T-cell (primary cell): ENCODE measurements at regions not wholly inside any gene's neighbourhood (a gene's known extent, or its start where the extent isn't known, plus 50 kb on each side); places are given as distances from the start of the nearest gene placed in this dataset.
A peak's percentile ranks its signal among the peaks of the same experiment; 100 is the strongest.

ENCODE experiments used
- ATAC-seq, 4 experiments: fragments of 200-7000 bp in 3 of 4; fragments of 150-1000 bp in 1 of 4; cut with Tn5 transposase; replicated peaks in 1 of 4; 1 replicate in 3 of 4; 2 replicates in 1 of 4; pipeline ENCODE4 v1.10.0; 2021; ENCODE audit warnings: moderate library complexity in 3 of 4, mild to moderate bottlenecking in 2 of 4, moderate number of reproducible peaks in 1 of 4
- CTCF ChIA-PET, 2 donors: fragments of 300-600 bp; sonication (Branson Sonifier 250); formaldehyde crosslinking; loops; one replicate each; lab custom pipeline; 2022; ENCODE audit warnings: antibody characterized with exemption in 2 of 2; lab: Charles Lee
- POLR2A ChIA-PET, 2 donors: fragments of 300-600 bp; sonication (Branson Sonifier 250); formaldehyde crosslinking; loops; one replicate each; lab custom pipeline; 2022; ENCODE audit warnings: antibody characterized with exemption in 2 of 2; lab: Charles Lee
- DNase-seq, 35 experiments: peaks; one replicate each; pipeline versions ENCODE4 v3.0.0 to v3.0.0-alpha.2; 2013 to 2023
- H3K27ac ChIP-seq: one replicate; pipeline ENCODE4 v1.5.1; 2013; ENCODE audit warnings: low read length
- H3K27me3 ChIP-seq, 2 experiments: replicated peaks in 1 of 2; 1 replicate in 1 of 2; 2 replicates in 1 of 2; pipeline versions ENCODE4 v1.6.1 to v1.7.0; 2013; ENCODE audit warnings: low read length in 1 of 2, mixed read lengths in 1 of 2; ENCODE audit not compliant: control insufficient read depth in 2 of 2, insufficient read depth in 2 of 2; ENCODE audit errors: extremely low read depth in 1 of 2
- H3K36me3 ChIP-seq, 2 donors: 1 replicate in 1 of 2; 2 replicates in 1 of 2; pipeline versions ENCODE4 v1.6.1 to v1.7.0; 2013; ENCODE audit warnings: low read length in 1 of 2; ENCODE audit not compliant: control insufficient read depth in 2 of 2, insufficient read depth in 1 of 2; ENCODE audit errors: extremely low read depth in 1 of 2
- H3K4me1 ChIP-seq, 2 experiments: 1 replicate in 1 of 2; 2 replicates in 1 of 2; pipeline versions ENCODE4 v1.6.1 to v1.7.0; 2013; ENCODE audit warnings: low read length in 2 of 2, mixed read lengths in 1 of 2; ENCODE audit not compliant: insufficient read depth in 2 of 2, control insufficient read depth in 1 of 2; ENCODE audit errors: extremely low read depth in 1 of 2
- H3K4me3 ChIP-seq, 2 donors: 1 replicate in 1 of 2; 2 replicates in 1 of 2; pipeline versions ENCODE4 v1.5.1 to v1.7.0; 2013; ENCODE audit warnings: mild to moderate bottlenecking in 2 of 2, low read length in 1 of 2, moderate library complexity in 1 of 2; ENCODE audit not compliant: control insufficient read depth in 1 of 2; ENCODE audit errors: extremely low read depth in 1 of 2
- H3K9me3 ChIP-seq: 2 replicates; pipeline ENCODE4 v1.7.0; 2013
- H3K27ac Mint-ChIP-seq, 2 donors: one replicate each; pipeline ENCODE4 v1.8.0; 2020 to 2021; ENCODE audit warnings: mild to moderate bottlenecking in 2 of 2, mixed read lengths in 2 of 2
- H3K27me3 Mint-ChIP-seq, 2 donors: one replicate each; pipeline ENCODE4 v1.8.0; 2021 to 2022; ENCODE audit warnings: mixed read lengths in 2 of 2
- H3K36me3 Mint-ChIP-seq: one replicate; pipeline ENCODE4 v1.8.0; 2021; ENCODE audit warnings: mixed read lengths
- H3K4me1 Mint-ChIP-seq, 3 donors: one replicate each; pipeline ENCODE4 v1.8.0; 2020 to 2022; ENCODE audit warnings: mixed read lengths in 3 of 3, mild to moderate bottlenecking in 1 of 3
- H3K4me3 Mint-ChIP-seq, 3 donors: one replicate each; pipeline ENCODE4 v1.8.0; 2020 to 2022; ENCODE audit warnings: mild to moderate bottlenecking in 3 of 3, mixed read lengths in 3 of 3, moderate library complexity in 3 of 3
- H3K9me3 Mint-ChIP-seq, 3 donors: one replicate each; pipeline ENCODE4 v1.8.0; 2020 to 2022; ENCODE audit warnings: mixed read lengths in 3 of 3
- WGBS: methylation state at CpG from one replicate; pipeline ENCODE4 v1.1.5; 2013; ENCODE audit warnings: missing lambda C conversion rate; ENCODE audit not compliant: insufficient coverage; 5-methylcytosine and 5-hydroxymethylcytosine counted together

GRCh38 chr10:33114451-33114952, 156.5 kb upstream of the ITGB1 start:
- peak overlapping the region; percentile 93 to 100 for H3K27ac Mint-ChIP-seq
- ChIA-PET CTCF (interaction anchor here in 1 of 2 donors (0.9 to 2.6 kb wide), 5 partner anchors 12 to 106 kb away, joined by 4 to 8 read pairs (median 6); no protein-coding TSS in a partner anchor), POLR2A (interaction anchor here (0.5 to 2.7 kb wide), 6 partner anchors 10 to 173 kb away, joined by 3 to 12 read pairs (median 6); no protein-coding TSS in a partner anchor)
- H3K27me3 Mint-ChIP-seq: no peaks in the 10 kb centered on the region
- no peaks in the 10 kb centered on the region for H3K9me3 ChIP-seq
- H3K9me3 Mint-ChIP-seq: no peaks in the 10 kb centered on the region
- H3K4me1 ChIP-seq: peaks cover 18 to 78% of the 10 kb centered on the region in 2 experiments
- peak overlapping the region; percentile 90 for H3K27ac ChIP-seq
- H3K27me3 ChIP-seq: no peaks in the 10 kb centered on the region
- no peaks in the 10 kb centered on the region for H3K36me3 ChIP-seq
- DNase-seq (peak in 1 of 35 experiments; percentile 62), ATAC-seq (peak; percentile 36 to 58 (median 42))
- H3K4me3 Mint-ChIP-seq: peak overlapping the region; percentile 7 to 73 (median 53)
- H3K36me3 Mint-ChIP-seq: no peaks in the 10 kb centered on the region
- peak overlapping the region in 1 of 2 donors; percentile 28 for H3K4me3 ChIP-seq
- WGBS: no CpG with 5 or more reads among the region's 5 CpGs
- H3K4me1 Mint-ChIP-seq: peaks cover 57 to 96% (median 89%) of the 10 kb centered on the region in 3 donors

DNA sequence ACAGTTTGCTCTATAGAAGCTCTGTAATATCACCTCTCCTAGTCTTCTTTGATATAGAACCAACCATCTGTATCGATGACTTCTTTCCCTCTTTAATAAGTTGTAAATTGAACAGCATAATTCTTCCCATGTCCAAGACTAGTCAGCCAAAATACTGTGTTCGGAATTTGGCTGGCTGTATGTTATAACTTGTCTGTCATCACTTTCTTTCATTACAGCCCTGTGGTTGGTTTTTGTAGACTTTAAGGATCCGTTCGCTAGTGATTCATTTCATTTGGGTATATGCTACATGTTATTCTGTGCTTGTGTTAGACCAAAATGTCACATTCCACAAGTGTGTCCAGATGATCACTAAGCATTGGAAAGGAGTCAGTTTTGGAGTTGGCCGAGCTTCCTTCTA, 155.4 kb upstream of the ITGB1 start:
- DNase-seq: no peak
- ChIA-PET POLR2A (no interaction called here), CTCF (interaction anchor here (0.5 to 2.0 kb wide), 3 partner anchors 13 to 779 kb away, joined by 3 to 7 read pairs (median 6); no protein-coding TSS in a partner anchor)
- H3K4me3 ChIP-seq: no peak overlapping the region
- peak overlapping the region; percentile 90 for H3K27ac ChIP-seq
- H3K9me3 ChIP-seq: no peaks in the 10 kb centered on the region
- H3K4me1 Mint-ChIP-seq: peaks cover 58 to 97% (median 89%) of the 10 kb centered on the region in 3 donors
- H3K36me3 Mint-ChIP-seq: no peaks in the 10 kb centered on the region
- no peak for ATAC-seq
- peaks cover 0 to 1% of the 10 kb centered on the region in 2 donors for H3K27me3 Mint-ChIP-seq
- H3K4me3 Mint-ChIP-seq: peak overlapping the region in 2 of 3 donors; percentile 7 to 73
- no peaks in the 10 kb centered on the region for H3K27me3 ChIP-seq
- peaks cover 19 to 85% of the 10 kb centered on the region in 2 experiments for H3K4me1 ChIP-seq
- no peaks in the 10 kb centered on the region for H3K36me3 ChIP-seq
- H3K27ac Mint-ChIP-seq: peak overlapping the region; percentile 93 to 100
- no peaks in the 10 kb centered on the region for H3K9me3 Mint-ChIP-seq
- no CpG with 5 or more reads among the region's 5 CpGs for WGBS

DNA sequence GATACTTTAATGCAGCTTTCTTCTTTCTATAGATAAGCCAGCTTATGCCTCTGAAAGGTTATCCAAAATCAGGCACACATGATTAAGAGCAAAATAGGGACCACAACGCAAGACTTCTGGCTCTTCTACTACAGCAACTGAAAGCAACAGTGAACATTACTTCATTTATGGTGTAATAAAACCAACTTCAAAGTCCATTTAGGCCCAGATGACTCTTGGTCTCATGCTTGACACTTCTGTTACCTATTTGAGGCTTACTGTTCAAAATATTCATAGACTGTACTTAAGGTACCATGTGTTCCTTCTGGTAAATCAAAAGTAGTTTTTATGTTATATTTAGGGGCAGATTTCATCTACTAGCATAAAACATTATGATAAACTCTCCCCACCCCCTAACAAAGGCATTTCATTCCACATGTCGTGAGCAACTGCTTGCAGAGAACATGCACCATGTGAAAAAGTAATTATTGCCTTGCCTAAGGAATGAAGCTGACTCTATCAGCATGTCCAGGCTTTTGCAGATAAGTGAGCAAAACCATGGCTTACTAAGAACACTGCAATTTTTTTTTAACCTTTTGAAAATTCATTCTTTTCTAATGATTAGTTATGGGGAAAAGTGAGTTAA, 154.9 kb upstream of the ITGB1 start:
- Mint-ChIP-seq H3K27me3 (peaks cover 0 to 3% of the 10 kb centered on the region in 2 donors), H3K4me3 (no peak overlapping the region), H3K36me3 (no peaks in the 10 kb centered on the region), H3K27ac (peak overlapping the region; percentile 93 to 100), H3K4me1 (peaks cover 54 to 96% (median 83%) of the 10 kb centered on the region in 3 donors), H3K9me3 (no peaks in the 10 kb centered on the region)
- no peak for DNase-seq
- ChIA-PET CTCF (interaction anchor here (0.5 to 2.0 kb wide), 3 partner anchors 13 to 779 kb away, joined by 3 to 7 read pairs (median 6); no protein-coding TSS in a partner anchor), POLR2A (no interaction called here)
- H3K9me3 ChIP-seq: no peaks in the 10 kb centered on the region
- no peaks in the 10 kb centered on the region for H3K27me3 ChIP-seq
- ATAC-seq: no peak
- H3K36me3 ChIP-seq: no peaks in the 10 kb centered on the region
- H3K27ac ChIP-seq: peak overlapping the region; percentile 90
- H3K4me3 ChIP-seq: no peak overlapping the region
- no CpG with 5 or more reads among the region's 2 CpGs for WGBS
- peaks cover 19 to 80% of the 10 kb centered on the region in 2 experiments for H3K4me1 ChIP-seq

- WGBS: no CpG with 5 or more reads among the region's 7 CpGs
- no peaks in the 10 kb centered on the region for H3K27me3 ChIP-seq
- no peak for DNase-seq
- no peaks in the 10 kb centered on the region for H3K9me3 ChIP-seq
- peaks cover 6% of the 10 kb centered on the region for H3K36me3 Mint-ChIP-seq
- H3K36me3 ChIP-seq: no peaks in the 10 kb centered on the region
- peaks cover 17 to 71% of the 10 kb centered on the region in 2 experiments for H3K4me1 ChIP-seq
- peak overlapping the region; percentile 89 to 98 for H3K27ac Mint-ChIP-seq
- CTCF ChIA-PET: interaction anchor here in 1 of 2 donors (0.9 to 1.4 kb wide), 3 partner anchors 15 to 82 kb away, joined by 3 to 4 read pairs (median 3); no protein-coding TSS in a partner anchor
- POLR2A ChIA-PET: interaction anchor here in 1 of 2 donors (0.5 to 0.6 kb wide), 3 partner anchors 12 to 185 kb away, joined by 3 read pairs; no protein-coding TSS in a partner anchor
- no peaks in the 10 kb centered on the region for H3K9me3 Mint-ChIP-seq
- no peak overlapping the region for H3K4me3 ChIP-seq
- peak overlapping the region; percentile 90 for H3K27ac ChIP-seq
- peaks cover 41 to 94% (median 80%) of the 10 kb centered on the region in 3 donors for H3K4me1 Mint-ChIP-seq
- H3K4me3 Mint-ChIP-seq: peak overlapping the region in 1 of 3 donors; percentile 58
- no peak for ATAC-seq
- H3K27me3 Mint-ChIP-seq: peaks cover 0 to 3% of the 10 kb centered on the region in 2 donors
Measured at GRCh38 chr10:33111488-33112051, 153.5 kb upstream of the ITGB1 start.

GRCh38 chr10:33109788-33110469, 151.9 kb upstream of the ITGB1 start:
- Histone ChIP-seq H3K4me1 (peaks cover 12 to 56% of the 10 kb centered on the region in 2 experiments), H3K9me3 (no peaks in the 10 kb centered on the region), H3K4me3 (no peak overlapping the region), H3K27me3 (no peaks in the 10 kb centered on the region), H3K27ac (peak overlapping the region; percentile 90), H3K36me3 (no peaks in the 10 kb centered on the region)
- peak overlapping the region; percentile 17 to 58 (median 54) for H3K4me3 Mint-ChIP-seq
- peak; percentile 36 to 61 (median 56) for ATAC-seq
- ChIA-PET POLR2A (interaction anchor here (0.5 to 0.8 kb wide), 6 partner anchors 8 to 164 kb away, joined by 3 to 8 read pairs (median 4); no protein-coding TSS in a partner anchor), CTCF (interaction anchor here (0.7 to 1.5 kb wide), 9 partner anchors 8 to 126 kb away, joined by 3 to 9 read pairs (median 3); no protein-coding TSS in a partner anchor)
- H3K36me3 Mint-ChIP-seq: peaks cover 6% of the 10 kb centered on the region
- peak in 4 of 35 experiments; percentile 26 to 63 (median 33) for DNase-seq
- H3K4me1 Mint-ChIP-seq: peaks cover 33 to 92% (median 68%) of the 10 kb centered on the region in 3 donors
- no CpG with 5 or more reads among the region's 7 CpGs for WGBS
- peaks cover 0 to 3% of the 10 kb centered on the region in 2 donors for H3K27me3 Mint-ChIP-seq
- H3K9me3 Mint-ChIP-seq: no peaks in the 10 kb centered on the region
- peak overlapping the region; percentile 89 to 98 for H3K27ac Mint-ChIP-seq
